ENCODE measurements at regions not wholly inside any gene's neighbourhood (a gene's known extent, or its start where the extent isn't known, plus 50 kb on each side); places are given as distances from the start of the nearest gene placed in this dataset.

GRCh38 chr5:14034963-14035362, 90.5 kb upstream of the DNAH5 start:
- H3K4me3 Mint-ChIP-seq (ENCODE audit: unreplicated experiment): no peak overlapping the region
- DNase-seq (ENCODE audit: unreplicated experiment): no peak

DNA sequence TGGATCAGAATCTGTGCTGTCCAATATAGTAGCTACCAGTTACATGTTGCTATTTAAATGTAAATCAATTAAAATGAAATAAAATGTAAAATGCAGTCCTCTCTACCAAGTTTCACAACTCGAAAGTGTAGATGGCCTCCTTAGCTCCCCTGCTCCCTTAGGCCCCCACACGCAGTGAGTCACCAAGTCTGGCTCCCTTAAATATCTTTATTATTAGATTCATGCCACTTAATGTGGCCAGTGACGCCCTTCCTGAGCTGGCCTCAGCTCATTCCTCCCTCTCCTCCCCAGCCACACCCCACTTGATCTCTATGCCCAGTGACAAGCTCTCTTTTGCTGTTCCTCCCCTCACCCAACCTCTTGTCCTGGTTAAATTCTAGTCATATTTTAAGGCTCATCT, 88.4 kb upstream of the DNAH5 start:
- Mint-ChIP-seq H3K36me3 (ENCODE audit: insufficient read depth, unreplicated experiment) (no peaks in the 10 kb centered on the region), H3K27me3 (ENCODE audit: insufficient read depth, unreplicated experiment) (no peaks in the 10 kb centered on the region), H3K9me3 (ENCODE audit: unreplicated experiment) (no peaks in the 10 kb centered on the region), H3K4me3 (ENCODE audit: unreplicated experiment) (no peak overlapping the region), H3K27ac (ENCODE audit: low read depth, unreplicated experiment) (peak overlapping the region; percentile 5), H3K4me1 (ENCODE audit: insufficient read depth, unreplicated experiment) (peaks cover 24% of the 10 kb centered on the region)
- POLR2A ChIA-PET: interaction anchor here (0.9 to 1.0 kb wide), 2 partner anchors 11 to 21 kb away, joined by 3 to 5 read pairs; no protein-coding TSS in a partner anchor
- TF ChIP-seq CTCF (IDR thresholded peaks at IDR 0.05; ENCODE audit: unreplicated experiment): no peak
- intact Hi-C loops (cut with micrococcal nuclease): no loop called here
- CTCF ChIA-PET: no interaction called here
- no TSS peak for BruUV-seq (replicated peaks)
- peak; percentile 57 for DNase-seq (ENCODE audit: unreplicated experiment)

More at GRCh38 chr5:14034963-14035362, 90.5 kb upstream of the DNAH5 start:
- ChIA-PET POLR2A (interaction anchor here (0.7 to 2.7 kb wide), 6 partner anchors 19 to 625 kb away, joined by 3 to 12 read pairs (median 4); no protein-coding TSS in a partner anchor), CTCF (interaction anchor here (1.0 kb wide), 1 partner anchor 235 kb away, joined by 3 read pairs; no protein-coding TSS in a partner anchor)
- H3K9me3 Mint-ChIP-seq (ENCODE audit: unreplicated experiment): no peaks in the 10 kb centered on the region
- no TSS peak for BruUV-seq (replicated peaks)
- no peak overlapping the region for H3K27ac Mint-ChIP-seq (ENCODE audit: low read depth, unreplicated experiment)
- peaks cover 33% of the 10 kb centered on the region for H3K4me1 Mint-ChIP-seq (ENCODE audit: insufficient read depth, unreplicated experiment)
- H3K36me3 Mint-ChIP-seq (ENCODE audit: insufficient read depth, unreplicated experiment): no peaks in the 10 kb centered on the region
- H3K27me3 Mint-ChIP-seq (ENCODE audit: insufficient read depth, unreplicated experiment): no peaks in the 10 kb centered on the region
- intact Hi-C loops (cut with micrococcal nuclease): loop anchor here (5.0 kb wide), 1 partner anchor 107 kb away; the partner anchor contains the start of gene TRIO
- no peak for TF ChIP-seq CTCF (IDR thresholded peaks at IDR 0.05; ENCODE audit: unreplicated experiment)

DNA sequence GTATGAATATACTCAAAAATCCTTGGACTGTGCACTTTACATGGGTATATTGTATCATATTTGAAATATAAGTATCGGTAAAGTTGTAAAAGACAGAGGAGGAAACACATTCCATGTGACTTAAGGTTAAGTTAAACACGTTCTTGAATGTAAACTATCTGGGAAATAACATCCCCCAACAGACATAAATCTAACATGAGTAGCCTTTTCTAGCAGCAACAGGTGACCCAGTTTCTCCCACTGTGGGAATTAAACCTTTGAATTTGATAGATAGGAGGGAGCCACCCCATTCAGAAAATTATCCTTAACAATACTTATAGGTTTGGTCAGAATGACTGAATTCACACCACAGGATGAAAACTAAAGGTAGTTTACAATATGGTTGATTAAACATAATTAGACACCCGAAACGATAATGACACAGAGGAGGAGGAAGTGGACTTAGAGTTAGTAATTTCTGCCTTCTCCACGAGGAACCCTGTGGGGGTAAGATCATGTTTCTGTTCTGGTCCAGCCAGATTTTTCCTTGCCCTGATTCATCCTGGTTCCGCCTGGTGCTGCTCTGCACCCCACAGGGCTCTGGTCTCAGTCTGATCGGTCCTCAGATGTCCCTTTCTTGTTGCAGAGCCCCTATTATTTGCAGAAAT, 84.6 kb upstream of the DNAH5 start:
- ChIA-PET CTCF (no interaction called here), POLR2A (interaction anchor here (1.0 kb wide), 1 partner anchor 236 kb away, joined by 3 read pairs; no protein-coding TSS in a partner anchor)
- no peak for DNase-seq (ENCODE audit: unreplicated experiment)
- TF ChIP-seq CTCF (IDR thresholded peaks at IDR 0.05; ENCODE audit: unreplicated experiment): no peak
- intact Hi-C loops (cut with micrococcal nuclease): no loop called here
- no TSS peak for BruUV-seq (replicated peaks)
- Mint-ChIP-seq H3K4me3 (ENCODE audit: unreplicated experiment) (no peak overlapping the region), H3K27me3 (ENCODE audit: insufficient read depth, unreplicated experiment) (no peaks in the 10 kb centered on the region), H3K27ac (ENCODE audit: low read depth, unreplicated experiment) (no peak overlapping the region), H3K36me3 (ENCODE audit: insufficient read depth, unreplicated experiment) (no peaks in the 10 kb centered on the region), H3K4me1 (ENCODE audit: insufficient read depth, unreplicated experiment) (no peaks in the 10 kb centered on the region), H3K9me3 (ENCODE audit: unreplicated experiment) (no peaks in the 10 kb centered on the region)

GRCh38 chr5:14028188-14028587, 83.7 kb upstream of the DNAH5 start:
- no peak for DNase-seq (ENCODE audit: unreplicated experiment)
- H3K27me3 Mint-ChIP-seq (ENCODE audit: insufficient read depth, unreplicated experiment): no peaks in the 10 kb centered on the region
- no peaks in the 10 kb centered on the region for H3K4me1 Mint-ChIP-seq (ENCODE audit: insufficient read depth, unreplicated experiment)
- H3K4me3 Mint-ChIP-seq (ENCODE audit: unreplicated experiment): no peak overlapping the region
- intact Hi-C loops (cut with micrococcal nuclease): no loop called here
- no peak overlapping the region for H3K27ac Mint-ChIP-seq (ENCODE audit: low read depth, unreplicated experiment)
- H3K9me3 Mint-ChIP-seq (ENCODE audit: unreplicated experiment): no peaks in the 10 kb centered on the region
- no peaks in the 10 kb centered on the region for H3K36me3 Mint-ChIP-seq (ENCODE audit: insufficient read depth, unreplicated experiment)
- ChIA-PET CTCF (no interaction called here), POLR2A (no interaction called here)
- no peak for TF ChIP-seq CTCF (IDR thresholded peaks at IDR 0.05; ENCODE audit: unreplicated experiment)
- no TSS peak for BruUV-seq (replicated peaks)

Measured in MCF 10A (cell line).